HG02852 (cell line): ENCODE measurements at regions not wholly inside any gene's neighbourhood (a gene's known extent, or its start where the extent isn't known, plus 50 kb on each side); places are given as distances from the start of the nearest gene placed in this dataset.

ENCODE experiments used
- ATAC-seq: cut with Tn5 transposase; IDR thresholded peaks from one replicate; pipeline ENCODE4 v1.9.1; 2021; ENCODE audit warnings: mild to moderate bottlenecking, moderate library complexity; ENCODE audit not compliant: unreplicated experiment

- no peak for ATAC-seq
Measured at GRCh38 chr1:82562448-82562847, 761.7 kb downstream of the ADGRL2 start.

- no peak for ATAC-seq
Measured at GRCh38 chr1:82560566-82560965, 759.8 kb downstream of the ADGRL2 start.

- ATAC-seq = no peak
Measured at GRCh38 chr1:82555501-82555900, 754.8 kb downstream of the ADGRL2 start.

- ATAC-seq = no peak
Measured at GRCh38 chr1:82549841-82550240, 749.1 kb downstream of the ADGRL2 start.

GRCh38 chr1:82542766-82543165 lies 742.0 kb downstream of the ADGRL2 start:
- ATAC-seq = no peak

- no peak for ATAC-seq
Measured at GRCh38 chr1:82542141-82542540, 741.4 kb downstream of the ADGRL2 start.

GRCh38 chr1:82540006-82540405 lies 739.3 kb downstream of the ADGRL2 start:
- ATAC-seq = no peak

- no peak for ATAC-seq
Measured at GRCh38 chr1:82538876-82539275, 738.1 kb downstream of the ADGRL2 start.

GRCh38 chr1:82534996-82535395 lies 734.3 kb downstream of the ADGRL2 start:
- ATAC-seq = no peak

- ATAC-seq = no peak
Measured at GRCh38 chr1:82525378-82525777, 724.6 kb downstream of the ADGRL2 start.

GRCh38 chr1:82520611-82521010 lies 719.9 kb downstream of the ADGRL2 start:
- no peak for ATAC-seq

GRCh38 chr1:82517586-82517985 lies 716.9 kb downstream of the ADGRL2 start:
- no peak for ATAC-seq

GRCh38 chr1:82515650-82516049 lies 714.9 kb downstream of the ADGRL2 start:
- no peak for ATAC-seq

GRCh38 chr1:82511441-82511840 lies 710.7 kb downstream of the ADGRL2 start:
- ATAC-seq = no peak

GRCh38 chr1:82510431-82510830 lies 709.7 kb downstream of the ADGRL2 start:
- no peak for ATAC-seq

- ATAC-seq = no peak
Measured at GRCh38 chr1:82507011-82507410, 706.3 kb downstream of the ADGRL2 start.

- no peak for ATAC-seq
Measured at GRCh38 chr1:82503822-82504221, 703.1 kb downstream of the ADGRL2 start.

GRCh38 chr1:82499022-82499421 lies 698.3 kb downstream of the ADGRL2 start:
- ATAC-seq = no peak

- no peak for ATAC-seq
Measured at GRCh38 chr1:82494117-82494516, 693.4 kb downstream of the ADGRL2 start.

GRCh38 chr1:82492159-82492558 lies 691.4 kb downstream of the ADGRL2 start:
- no peak for ATAC-seq

GRCh38 chr1:82491301-82492048 lies 690.7 kb downstream of the ADGRL2 start:
- ATAC-seq = no peak

- ATAC-seq = no peak
Measured at GRCh38 chr1:82487778-82488177, 687.0 kb downstream of the ADGRL2 start.

GRCh38 chr1:82486969-82487368 lies 686.2 kb downstream of the ADGRL2 start:
- no peak for ATAC-seq
